ENCODE measurements at regions not wholly inside any gene's neighbourhood (a gene's known extent, or its start where the extent isn't known, plus 50 kb on each side); places are given as distances from the start of the nearest gene placed in this dataset.

GRCh38 chr3:168981396-168981795 lies 682.1 kb downstream of the MECOM start:
- no peak for DNase-seq (ENCODE audit: insufficient read length, low spot score, missing footprints)

GRCh38 chr3:168977716-168978374 lies 685.7 kb downstream of the MECOM start:
- Histone ChIP-seq H4K20me1 (ENCODE audit: insufficient read depth, low read length) (no peaks in the 10 kb centered on the region), H2AFZ (ENCODE audit: low read length) (peak overlapping the region; percentile 38), H3K27ac (ENCODE audit: low read depth, low read length) (no peak overlapping the region), H3K4me3 (ENCODE audit: insufficient read depth, low read length) (no peak overlapping the region), H3K79me2 (ENCODE audit: insufficient read depth, low read length) (no peaks in the 10 kb centered on the region), H3K36me3 (ENCODE audit: insufficient read depth, low read length) (no peaks in the 10 kb centered on the region), H3K4me1 (ENCODE audit: insufficient read depth, low read length) (peaks cover 4% of the 10 kb centered on the region), H3K4me2 (ENCODE audit: insufficient read depth, low read length) (peak overlapping the region; percentile 47), H3K9me3 (ENCODE audit: low read depth, low read length) (no peaks in the 10 kb centered on the region), H3K27me3 (ENCODE audit: insufficient read depth, low read length) (no peaks in the 10 kb centered on the region)
- TF ChIP-seq, protein P1, sequence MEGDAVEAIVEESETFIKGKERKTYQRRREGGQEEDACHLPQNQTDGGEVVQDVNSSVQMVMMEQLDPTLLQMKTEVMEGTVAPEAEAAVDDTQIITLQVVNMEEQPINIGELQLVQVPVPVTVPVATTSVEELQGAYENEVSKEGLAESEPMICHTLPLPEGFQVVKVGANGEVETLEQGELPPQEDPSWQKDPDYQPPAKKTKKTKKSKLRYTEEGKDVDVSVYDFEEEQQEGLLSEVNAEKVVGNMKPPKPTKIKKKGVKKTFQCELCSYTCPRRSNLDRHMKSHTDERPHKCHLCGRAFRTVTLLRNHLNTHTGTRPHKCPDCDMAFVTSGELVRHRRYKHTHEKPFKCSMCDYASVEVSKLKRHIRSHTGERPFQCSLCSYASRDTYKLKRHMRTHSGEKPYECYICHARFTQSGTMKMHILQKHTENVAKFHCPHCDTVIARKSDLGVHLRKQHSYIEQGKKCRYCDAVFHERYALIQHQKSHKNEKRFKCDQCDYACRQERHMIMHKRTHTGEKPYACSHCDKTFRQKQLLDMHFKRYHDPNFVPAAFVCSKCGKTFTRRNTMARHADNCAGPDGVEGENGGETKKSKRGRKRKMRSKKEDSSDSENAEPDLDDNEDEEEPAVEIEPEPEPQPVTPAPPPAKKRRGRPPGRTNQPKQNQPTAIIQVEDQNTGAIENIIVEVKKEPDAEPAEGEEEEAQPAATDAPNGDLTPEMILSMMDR (IDR thresholded peaks at IDR 0.05; ENCODE audit: extremely low read depth, low read depth, low read length) = no peak
- peak; percentile 27 for DNase-seq (ENCODE audit: insufficient read length, low spot score, missing footprints)

More at GRCh38 chr3:168981396-168981795, 682.1 kb downstream of the MECOM start:
- no peak overlapping the region for H3K27ac ChIP-seq (ENCODE audit: low read depth, low read length)
- no peaks in the 10 kb centered on the region for H4K20me1 ChIP-seq (ENCODE audit: insufficient read depth, low read length)
- peaks cover 4% of the 10 kb centered on the region for H3K4me1 ChIP-seq (ENCODE audit: insufficient read depth, low read length)
- H3K36me3 ChIP-seq (ENCODE audit: insufficient read depth, low read length) = no peaks in the 10 kb centered on the region
- no peaks in the 10 kb centered on the region for H3K79me2 ChIP-seq (ENCODE audit: insufficient read depth, low read length)
- no peaks in the 10 kb centered on the region for H3K9me3 ChIP-seq (ENCODE audit: low read depth, low read length)
- TF ChIP-seq, protein P1 (IDR thresholded peaks at IDR 0.05; ENCODE audit: extremely low read depth, low read depth, low read length) = no peak
- no peak overlapping the region for H3K4me2 ChIP-seq (ENCODE audit: insufficient read depth, low read length)
- H3K27me3 ChIP-seq (ENCODE audit: insufficient read depth, low read length) = no peaks in the 10 kb centered on the region
- no peak overlapping the region for H3K4me3 ChIP-seq (ENCODE audit: insufficient read depth, low read length)
- H2AFZ ChIP-seq (ENCODE audit: low read length) = no peak overlapping the region

- DNase-seq (ENCODE audit: insufficient read length, low spot score, missing footprints) = no peak
- TF ChIP-seq, protein P1 (IDR thresholded peaks at IDR 0.05; ENCODE audit: extremely low read depth, low read depth, low read length) = no peak
- no peaks in the 10 kb centered on the region for H3K36me3 ChIP-seq (ENCODE audit: insufficient read depth, low read length)
- H3K4me2 ChIP-seq (ENCODE audit: insufficient read depth, low read length) = no peak overlapping the region
- H3K27me3 ChIP-seq (ENCODE audit: insufficient read depth, low read length) = no peaks in the 10 kb centered on the region
- no peaks in the 10 kb centered on the region for H3K9me3 ChIP-seq (ENCODE audit: low read depth, low read length)
- H3K79me2 ChIP-seq (ENCODE audit: insufficient read depth, low read length) = no peaks in the 10 kb centered on the region
- H4K20me1 ChIP-seq (ENCODE audit: insufficient read depth, low read length) = no peaks in the 10 kb centered on the region
- H3K27ac ChIP-seq (ENCODE audit: low read depth, low read length) = no peak overlapping the region
- H2AFZ ChIP-seq (ENCODE audit: low read length) = no peak overlapping the region
- H3K4me3 ChIP-seq (ENCODE audit: insufficient read depth, low read length) = no peak overlapping the region
- peaks cover 4% of the 10 kb centered on the region for H3K4me1 ChIP-seq (ENCODE audit: insufficient read depth, low read length)
Measured at GRCh38 chr3:168976969-168977368, 686.5 kb downstream of the MECOM start.

DNA sequence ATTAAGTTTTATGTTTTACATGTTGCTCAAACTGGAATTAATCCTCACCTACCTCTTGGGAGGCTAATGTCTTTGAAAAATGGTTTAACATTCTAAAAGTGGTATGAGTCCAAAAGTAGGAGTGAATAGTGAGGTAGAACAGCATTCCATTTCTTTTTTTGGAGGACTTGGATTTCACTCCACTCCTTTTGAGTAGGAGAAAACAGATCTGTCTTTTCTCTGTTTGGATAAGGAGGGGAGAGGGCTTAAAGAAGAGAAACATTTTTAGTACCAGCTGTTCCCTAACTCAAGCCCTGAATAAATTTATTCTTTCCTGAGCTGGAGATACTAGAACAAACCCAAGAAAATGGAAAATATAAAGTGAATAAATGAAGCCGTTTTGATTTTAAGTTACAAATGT lies 687.9 kb downstream of the MECOM start:
- DNase-seq (ENCODE audit: insufficient read length, low spot score, missing footprints) = no peak
- Histone ChIP-seq H2AFZ (ENCODE audit: low read length) (no peak overlapping the region), H4K20me1 (ENCODE audit: insufficient read depth, low read length) (no peaks in the 10 kb centered on the region)

More for the DNA sequence above, 687.9 kb downstream of the MECOM start:
- Histone ChIP-seq H3K36me3 (ENCODE audit: insufficient read depth, low read length) (no peaks in the 10 kb centered on the region), H3K27ac (ENCODE audit: low read depth, low read length) (no peak overlapping the region), H3K79me2 (ENCODE audit: insufficient read depth, low read length) (no peaks in the 10 kb centered on the region), H3K27me3 (ENCODE audit: insufficient read depth, low read length) (no peaks in the 10 kb centered on the region), H3K4me3 (ENCODE audit: insufficient read depth, low read length) (no peak overlapping the region), H3K9me3 (ENCODE audit: low read depth, low read length) (no peaks in the 10 kb centered on the region), H3K4me2 (ENCODE audit: insufficient read depth, low read length) (no peak overlapping the region), H3K4me1 (ENCODE audit: insufficient read depth, low read length) (peaks cover 4% of the 10 kb centered on the region)
- TF ChIP-seq, protein P1 (IDR thresholded peaks at IDR 0.05; ENCODE audit: extremely low read depth, low read depth, low read length) = no peak
